ENCODE measurements at regions not wholly inside any gene's neighbourhood (a gene's known extent, or its start where the extent isn't known, plus 50 kb on each side); places are given as distances from the start of the nearest gene placed in this dataset.
"Not testable (repeated sequence)": the region's sequence is repeated elsewhere in the genome, so short reads cannot be mapped to it uniquely, and the experiment has no call there.

DNA sequence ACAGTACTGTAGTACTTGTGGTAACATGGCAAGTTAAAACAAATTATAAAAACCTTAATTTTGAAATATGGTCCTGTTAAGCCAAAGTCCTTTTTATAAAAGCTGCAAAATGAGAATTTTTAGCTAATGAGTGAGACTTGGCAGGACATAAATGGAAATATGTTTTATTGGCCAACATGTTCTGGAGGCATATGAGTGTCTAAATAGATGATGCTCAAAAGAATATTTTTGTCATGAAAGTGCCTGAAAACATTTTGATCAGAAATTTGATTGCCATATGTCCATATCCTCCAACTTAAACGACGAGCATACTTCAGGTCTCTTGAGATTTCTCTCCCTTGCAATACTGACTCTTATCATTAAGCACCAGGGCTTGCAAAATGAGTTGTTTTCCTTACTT is 972.6 kb downstream of the TMTC2 start:
- DNase-seq: no peak

DNA sequence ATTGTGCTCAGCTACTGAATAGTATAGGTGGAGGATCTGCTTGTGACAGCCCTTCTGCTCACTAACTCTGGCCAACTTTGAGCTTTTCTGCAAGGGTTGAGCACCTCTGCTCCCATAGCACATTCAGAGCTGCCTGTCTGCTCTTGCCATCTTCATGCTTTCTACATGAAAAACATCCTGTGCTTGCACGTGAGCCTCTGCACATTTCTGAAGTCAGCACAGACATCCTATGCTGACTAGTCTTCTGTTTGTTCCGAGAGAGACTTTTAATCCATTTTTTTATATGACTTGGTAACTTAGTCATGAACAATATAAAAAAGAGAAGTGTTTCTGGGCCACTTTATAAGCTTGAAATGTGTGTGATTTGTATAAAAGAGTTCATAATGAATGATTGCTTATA is 969.3 kb downstream of the TMTC2 start:
- no peak for DNase-seq

DNA sequence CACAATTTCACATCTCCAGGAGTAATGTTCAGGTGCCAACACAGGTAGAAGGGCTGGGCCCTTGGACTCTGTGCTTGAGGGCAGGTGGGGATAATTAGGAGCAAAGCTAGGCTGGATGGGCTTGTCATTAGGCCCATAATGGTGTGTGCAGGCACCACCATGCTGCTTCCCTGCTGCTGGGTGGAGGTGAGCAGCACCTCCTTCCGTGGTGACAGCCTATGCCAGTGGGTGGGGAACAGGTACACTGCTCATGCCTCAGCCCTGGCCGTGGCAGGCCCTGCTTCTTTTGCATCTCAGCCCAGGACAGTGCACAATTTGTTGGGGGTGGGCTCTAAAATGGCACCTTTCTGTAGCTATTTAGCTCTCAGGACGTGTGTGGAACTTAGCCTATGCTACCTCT is 955.5 kb downstream of the TMTC2 start:
- DNase-seq: no peak

DNA sequence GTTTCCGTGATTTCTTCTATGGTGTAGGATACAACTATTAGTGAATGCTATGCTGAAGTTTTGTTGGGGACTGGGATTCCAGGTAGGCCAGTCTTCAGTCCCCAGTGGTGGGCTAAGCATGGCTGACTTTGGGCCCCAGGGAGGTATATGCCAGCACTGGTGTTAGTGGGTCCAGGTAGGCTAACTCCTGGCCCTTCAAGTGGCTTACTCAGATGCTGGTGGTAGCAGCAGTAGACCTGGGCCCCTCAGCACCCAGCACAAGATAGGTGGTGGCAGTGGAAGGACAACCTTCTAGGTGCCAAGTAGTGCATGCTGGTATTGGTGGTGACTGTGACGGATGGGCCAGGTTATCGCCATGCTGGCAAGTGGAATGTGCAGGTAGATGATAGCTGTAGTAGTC is 955.1 kb downstream of the TMTC2 start:
- no peak for DNase-seq

DNA sequence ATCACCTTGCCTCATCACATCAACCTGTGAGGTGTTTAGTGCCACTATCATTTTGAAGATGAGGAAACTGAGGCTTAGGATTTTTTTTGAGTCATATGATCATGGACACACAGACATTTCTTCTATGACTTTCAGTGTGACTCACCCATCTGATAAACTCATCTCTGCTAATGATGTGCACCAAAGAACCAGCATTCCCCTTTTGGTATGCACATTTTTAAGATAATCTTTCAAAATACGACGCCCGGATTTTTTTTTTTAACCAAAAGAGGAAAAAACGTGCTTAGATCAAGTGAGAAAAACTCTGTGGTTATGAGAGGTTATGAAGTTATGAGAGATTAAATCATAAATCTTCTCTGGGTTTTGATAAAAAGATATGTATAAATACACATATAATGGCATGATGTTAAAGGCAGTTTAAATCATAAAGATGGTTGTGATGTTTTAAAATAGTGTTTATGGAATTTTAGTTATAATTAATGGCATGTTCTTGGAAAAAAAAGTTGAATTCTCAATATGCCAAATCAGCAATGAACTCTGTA is 948.1 kb downstream of the TMTC2 start:
- DNase-seq: no peak

DNA sequence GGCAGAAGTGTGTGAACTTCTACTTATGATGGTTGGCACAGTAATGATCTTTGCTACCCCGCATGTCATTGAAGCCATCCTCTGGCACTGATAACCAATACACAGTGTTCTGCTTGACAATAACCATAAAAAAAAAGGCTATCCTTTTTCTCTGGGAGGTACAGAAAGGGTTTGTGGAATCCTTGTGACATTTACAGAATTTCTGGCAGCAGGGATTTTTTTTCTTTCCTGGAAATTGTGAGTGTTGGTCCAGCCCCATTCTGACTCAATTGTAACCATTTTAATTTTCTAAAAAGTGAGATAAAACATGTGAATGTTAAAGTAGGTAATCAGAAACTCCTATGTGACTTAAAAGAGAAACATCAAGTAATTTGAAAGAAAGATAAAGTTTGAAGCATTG is 943.8 kb downstream of the TMTC2 start:
- no peak for DNase-seq

DNA sequence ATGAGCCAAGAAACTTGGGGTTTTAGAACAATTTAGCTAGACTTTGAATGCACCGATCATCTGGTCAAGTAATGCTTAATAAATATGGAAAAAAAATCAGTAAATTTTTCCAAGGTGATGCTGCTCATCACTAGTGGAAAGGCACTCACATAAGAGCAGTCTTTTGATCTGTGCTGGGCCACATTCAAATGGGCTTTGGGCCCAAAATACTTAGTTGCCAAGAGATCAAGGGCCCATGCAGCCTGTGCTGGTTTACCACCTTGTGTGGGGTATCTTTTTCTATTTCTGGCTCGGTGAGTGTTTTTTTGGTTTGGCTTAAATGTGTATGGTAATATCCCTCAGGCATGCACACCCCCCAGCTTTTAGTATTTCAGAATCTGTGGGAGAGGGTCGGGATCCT is 943.2 kb downstream of the TMTC2 start:
- no peak for DNase-seq

DNA sequence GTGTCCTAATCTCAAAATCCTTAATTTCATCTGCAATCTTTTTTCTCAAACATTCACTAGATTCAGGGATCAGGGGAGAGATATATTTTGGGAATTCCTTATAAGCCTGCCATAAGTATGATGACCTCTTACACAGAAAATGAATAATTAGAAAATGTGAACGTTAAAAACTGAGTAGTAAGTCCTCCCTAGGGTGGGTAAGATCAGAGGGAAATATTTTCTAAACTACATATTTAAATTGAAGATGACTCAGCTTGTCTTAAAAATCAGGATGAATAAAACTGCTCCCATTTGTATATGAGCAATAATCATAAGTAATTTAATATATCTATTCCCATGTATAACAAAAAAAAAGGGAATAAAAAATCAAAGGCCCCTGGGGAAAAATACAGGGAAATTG is 935.5 kb downstream of the TMTC2 start:
- DNase-seq: no peak

DNA sequence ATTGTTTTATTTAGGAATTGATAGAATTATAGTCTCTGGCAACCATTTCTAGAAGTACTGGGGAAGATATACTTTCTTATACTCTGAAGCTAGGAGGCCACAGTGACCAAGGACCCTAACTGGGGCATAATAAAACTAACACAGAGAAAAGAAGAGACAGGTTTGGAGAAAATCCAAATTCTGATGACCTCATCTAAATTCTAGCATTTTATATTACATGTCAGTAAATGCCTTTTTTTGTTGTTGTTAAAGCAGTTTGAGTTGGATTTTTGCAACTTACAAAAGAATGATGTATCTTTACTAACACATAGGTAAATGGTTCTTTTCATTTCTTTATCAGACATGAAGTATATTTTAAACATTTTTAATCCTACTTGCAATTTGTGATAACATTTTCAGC is 933.3 kb downstream of the TMTC2 start:
- no peak for DNase-seq

DNA sequence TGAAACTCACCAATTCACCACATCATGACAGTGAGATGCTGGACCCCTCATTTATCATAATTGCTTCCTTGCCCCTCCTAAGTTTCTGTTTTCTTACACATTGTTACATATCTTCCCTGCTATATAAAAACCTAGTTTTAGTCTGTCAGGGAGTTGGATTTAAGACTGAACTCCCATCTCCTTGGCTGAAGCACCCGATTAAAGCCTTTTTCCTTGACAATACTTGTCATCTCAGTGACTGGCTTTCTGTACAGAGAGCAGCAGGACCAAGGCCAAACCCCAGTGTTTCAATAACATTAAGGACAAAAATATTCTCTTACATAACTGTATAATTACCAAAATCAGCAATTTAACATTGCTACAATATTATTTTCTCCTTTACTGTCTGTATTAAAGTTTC is 928.4 kb downstream of the TMTC2 start:
- DNase-seq: no peak

DNA sequence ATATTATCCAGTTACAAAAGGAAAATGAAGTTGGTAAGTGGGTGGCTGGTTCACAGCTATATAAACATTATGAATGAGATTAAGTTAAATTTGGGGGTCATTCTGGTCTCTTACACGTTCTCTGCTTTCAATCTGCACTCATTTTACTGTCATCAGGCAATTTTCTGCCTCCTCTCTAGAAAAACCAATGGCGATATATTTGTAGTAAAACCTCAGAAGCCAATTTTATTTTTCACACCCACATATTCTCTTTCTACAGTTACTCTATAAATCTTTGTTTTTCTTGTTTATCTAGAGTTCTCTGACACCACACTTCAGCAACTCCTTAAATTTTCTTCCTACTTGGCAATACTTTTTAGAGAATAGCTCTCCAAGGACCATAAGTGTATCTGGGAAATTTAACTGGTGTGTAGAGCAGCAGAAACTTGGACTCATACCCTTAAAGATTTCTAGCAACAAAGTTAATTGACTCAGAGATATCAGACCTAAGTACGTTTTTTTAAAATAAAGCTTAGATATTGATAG is 926.9 kb downstream of the TMTC2 start:
- DNase-seq: no peak

DNA sequence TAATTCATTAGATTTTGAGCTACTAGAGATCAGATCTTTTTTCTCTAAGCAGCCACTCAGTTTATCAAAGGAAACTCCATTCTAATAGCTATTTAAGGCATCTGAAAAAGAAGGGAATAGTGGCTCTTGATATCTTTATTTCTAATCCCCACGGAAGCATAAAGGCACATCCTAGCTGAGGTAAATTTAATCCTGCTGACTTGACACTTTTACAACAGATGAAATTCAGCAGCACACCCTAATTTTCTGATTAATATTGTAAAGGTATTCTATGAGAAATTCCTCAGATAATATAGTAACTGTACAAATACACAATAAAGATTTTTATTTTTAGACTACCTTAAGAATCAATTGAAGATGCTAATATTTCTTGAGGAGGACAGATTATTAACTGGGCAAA is 916.4 kb downstream of the TMTC2 start:
- no peak for DNase-seq

DNA sequence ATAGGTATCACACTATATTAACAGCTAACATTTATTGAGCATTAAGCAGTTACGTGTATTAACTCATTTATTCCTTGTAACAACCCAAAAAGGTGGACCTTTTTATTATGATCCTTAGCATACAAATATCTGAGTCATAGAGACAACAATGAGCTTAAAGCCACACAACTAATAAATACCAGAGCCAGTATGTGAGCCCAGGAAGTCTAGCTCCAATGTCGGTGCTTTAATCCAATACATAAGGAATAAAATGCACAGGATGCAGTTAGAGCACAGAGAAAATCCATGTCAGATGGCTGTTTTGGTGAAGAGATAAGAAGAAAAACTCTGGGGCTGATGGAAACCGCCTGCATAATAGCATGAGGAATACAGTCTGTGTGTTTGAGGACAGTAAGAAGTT is 888.6 kb downstream of the TMTC2 start:
- no peak for DNase-seq

DNA sequence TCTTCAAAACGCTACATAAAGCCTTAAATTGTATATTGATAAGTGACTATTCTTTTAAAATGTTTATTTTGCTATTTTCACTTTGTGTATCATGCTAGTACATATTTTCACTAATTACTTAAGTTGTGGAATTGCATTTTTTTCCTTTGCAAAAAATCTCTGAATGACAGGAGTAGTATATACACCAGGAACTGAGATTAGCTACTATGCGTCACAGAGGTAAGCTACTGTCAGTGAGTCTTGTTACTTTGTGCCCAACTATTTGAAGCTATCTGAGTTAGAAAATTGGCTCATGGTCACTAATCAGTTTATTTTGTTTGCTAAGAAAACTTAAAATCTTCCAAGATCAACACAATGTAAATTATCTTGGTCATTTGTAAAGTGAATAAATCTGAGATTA is 887.4 kb downstream of the TMTC2 start:
- no peak for DNase-seq

DNA sequence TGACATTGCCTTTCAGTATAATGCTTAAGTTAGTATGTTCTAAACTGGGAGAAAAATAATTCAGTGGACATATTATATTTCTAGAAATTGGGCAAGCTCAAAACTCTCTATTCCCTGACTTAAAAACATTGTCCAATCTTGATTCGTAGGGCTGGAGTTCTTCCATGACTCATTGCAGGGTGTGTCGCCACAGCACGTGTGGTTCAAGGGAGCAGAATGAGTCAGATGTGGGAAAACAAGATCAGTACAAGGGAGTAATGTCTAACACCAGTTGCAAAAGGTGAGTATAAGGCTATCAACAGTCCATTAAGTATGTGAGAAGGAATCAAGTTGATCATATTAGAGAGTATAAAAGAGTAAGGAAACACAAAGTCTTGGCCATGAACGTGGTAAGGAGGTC is 887.0 kb downstream of the TMTC2 start:
- DNase-seq: no peak

DNA sequence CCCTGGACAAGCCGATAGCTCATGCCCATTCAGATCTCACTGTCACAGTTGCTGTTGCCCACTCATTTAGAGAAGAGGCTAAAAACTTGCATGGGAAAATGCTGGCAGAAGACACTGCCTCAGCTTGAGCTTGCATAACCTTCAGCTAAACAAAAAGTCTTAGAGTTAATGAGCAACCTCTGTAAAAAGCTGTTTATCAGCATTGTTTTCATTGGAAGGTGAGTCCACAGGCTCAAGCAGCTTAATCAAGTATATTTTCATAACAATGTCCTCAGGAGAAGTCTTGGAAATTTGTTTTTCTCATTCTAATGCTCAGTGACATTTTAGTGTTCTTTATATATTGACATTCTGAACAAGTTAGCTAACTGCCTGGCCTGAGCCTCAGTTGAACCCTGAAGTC is 872.9 kb downstream of the TMTC2 start:
- DNase-seq: no peak

DNA sequence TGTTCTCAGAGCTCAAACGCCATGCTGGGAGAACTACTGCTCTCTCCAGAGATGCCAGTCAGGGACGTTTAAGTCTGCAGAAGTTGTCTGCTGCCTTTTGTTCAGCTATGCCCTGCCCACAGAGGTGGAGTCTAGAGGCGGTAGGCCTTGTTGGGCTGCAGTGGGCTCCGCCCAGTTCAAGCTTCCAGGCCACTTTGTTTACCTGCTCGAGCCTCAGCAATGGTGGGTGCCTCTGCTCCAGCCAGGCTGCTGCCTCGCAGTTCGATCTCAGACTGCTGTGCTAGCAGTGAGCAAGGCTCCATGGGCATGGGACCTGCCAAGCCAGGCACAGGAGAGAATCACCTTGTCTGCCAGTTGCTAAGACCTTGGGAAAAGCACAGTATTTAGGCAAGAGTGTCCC is 869.3 kb downstream of the TMTC2 start:
- DNase-seq: not testable (repeated sequence)

DNA sequence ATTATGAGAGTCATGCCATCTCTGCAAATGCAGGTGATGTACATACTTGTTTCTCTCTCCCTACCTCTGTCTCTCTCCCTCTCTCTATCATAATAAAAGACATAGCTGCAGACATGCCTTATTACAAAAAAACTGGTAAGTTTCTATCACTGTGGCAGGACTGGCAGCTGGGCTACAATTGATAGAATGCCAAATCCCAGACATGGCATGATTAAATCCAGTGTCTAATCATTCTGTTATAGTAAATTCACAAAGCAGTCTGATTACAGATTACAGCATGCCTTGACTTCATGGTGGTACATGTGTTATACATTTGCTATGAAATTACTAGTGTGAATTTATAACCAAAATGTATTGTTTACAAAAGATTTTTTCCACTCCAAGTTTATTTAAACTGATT is 854.7 kb downstream of the TMTC2 start:
- no peak for DNase-seq

DNA sequence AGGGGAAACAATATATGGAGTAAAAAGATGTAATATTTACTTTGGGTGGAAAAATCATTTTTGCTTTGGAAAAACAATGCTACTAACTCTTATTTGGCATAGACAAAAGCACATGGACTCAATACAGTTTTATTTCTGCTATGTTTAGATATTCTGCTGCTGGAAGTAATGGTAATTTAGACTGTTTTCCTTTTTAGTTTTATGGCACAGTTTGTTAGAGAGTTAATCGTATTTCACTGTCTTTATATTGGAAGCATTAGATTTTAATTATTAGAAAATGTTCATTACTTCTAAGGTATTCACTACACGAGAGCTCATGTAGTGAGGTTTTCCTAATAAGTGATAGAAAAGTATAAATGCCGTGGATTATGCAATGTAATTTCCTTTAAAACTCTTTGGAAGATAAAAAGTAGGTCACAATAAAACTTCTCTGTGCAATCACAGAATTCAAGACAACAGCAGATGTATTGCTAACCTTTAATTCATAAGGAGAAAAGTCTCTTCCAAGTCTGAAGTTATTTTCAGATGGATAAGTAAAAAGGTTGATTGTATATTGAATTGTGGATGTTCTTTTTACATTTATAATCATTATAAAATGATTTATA is 851.8 kb downstream of the TMTC2 start:
- DNase-seq: no peak

DNA sequence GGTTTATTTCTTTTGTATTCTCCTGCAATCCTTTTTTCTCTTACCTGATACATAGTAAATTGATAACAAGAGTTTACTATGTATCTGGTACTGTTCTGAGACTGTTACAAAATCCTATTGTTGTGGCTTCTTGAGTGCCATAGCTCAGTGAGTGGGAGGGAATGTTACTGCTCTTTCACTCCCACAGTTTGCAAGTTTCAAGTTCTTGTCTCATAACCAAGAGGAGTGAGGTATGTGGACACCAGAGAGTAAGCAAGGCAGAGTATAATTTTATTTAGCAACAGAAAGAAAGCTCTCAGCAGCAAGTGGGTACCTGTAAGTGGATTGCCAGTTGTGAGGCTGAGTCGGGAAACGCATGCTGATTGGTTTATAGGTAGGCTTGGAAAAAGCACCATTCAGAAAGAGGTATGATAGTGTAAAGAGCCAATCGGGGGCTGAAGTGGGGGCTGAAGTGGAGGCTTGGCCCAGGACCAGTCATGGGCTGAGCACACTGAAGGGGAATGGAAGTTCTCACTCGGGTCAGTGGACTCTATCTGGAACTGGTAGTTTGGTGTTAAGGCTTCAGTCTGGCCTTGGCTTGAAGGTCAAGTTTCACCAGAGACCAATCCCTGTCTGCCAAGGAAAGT is 850.8 kb downstream of the TMTC2 start:
- no peak for DNase-seq

DNA sequence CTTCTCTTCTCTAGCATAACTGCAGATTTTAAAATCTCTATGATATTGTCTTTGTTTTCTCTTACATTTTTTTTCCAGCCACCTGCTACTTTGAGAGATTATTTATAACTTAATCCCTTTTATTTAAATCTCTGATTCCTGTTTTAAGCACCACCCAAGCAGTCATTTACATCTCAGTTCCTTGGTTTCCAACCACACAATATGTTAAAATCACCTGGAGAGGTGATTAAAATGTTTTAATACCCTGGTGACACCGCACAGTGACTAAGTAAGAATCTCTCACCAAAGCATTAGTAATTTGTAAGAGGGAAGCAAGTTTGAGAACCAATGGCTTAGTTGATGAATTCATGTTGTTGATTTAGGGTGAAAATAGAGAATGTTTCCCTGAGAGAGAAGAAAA is 849.8 kb downstream of the TMTC2 start:
- DNase-seq: no peak

DNA sequence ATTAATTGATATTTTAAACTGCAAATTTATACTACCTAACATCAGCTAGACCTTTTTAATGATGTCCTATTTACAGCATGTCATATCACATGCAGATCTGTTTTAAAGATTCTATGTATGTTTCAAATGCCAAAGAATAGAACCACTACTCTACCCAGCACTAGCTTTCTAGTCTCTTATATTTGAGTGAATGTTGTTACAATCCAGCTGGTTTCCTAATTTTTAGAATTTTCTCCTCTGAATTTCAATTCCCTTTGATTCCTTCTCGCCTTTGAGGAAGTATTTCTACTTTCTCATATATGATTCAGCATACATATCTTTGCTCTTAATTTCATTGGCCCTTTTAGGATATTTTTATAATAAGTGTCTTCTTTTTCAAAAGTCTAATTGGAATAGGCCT is 841.9 kb downstream of the TMTC2 start:
- DNase-seq: no peak

DNA sequence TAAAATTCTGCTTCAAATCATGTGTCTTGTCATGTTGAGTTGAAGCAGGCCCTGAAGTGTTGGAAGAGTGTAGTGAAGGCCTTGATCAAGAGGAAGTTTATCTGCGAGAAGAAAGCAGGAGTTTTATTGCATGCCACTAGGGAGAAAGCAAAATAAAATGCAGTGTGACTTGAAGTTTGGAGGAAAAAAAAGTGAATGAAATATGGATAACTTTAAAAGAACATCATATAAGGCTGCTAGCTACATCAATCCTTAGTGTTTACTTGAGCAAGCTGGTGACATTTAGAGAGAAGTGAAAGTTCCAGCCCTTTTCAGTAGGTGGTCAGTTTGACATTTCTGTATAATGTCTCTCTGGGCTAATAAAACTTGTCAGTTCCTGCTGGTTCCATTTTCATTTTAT is 841.1 kb downstream of the TMTC2 start:
- no peak for DNase-seq

DNA sequence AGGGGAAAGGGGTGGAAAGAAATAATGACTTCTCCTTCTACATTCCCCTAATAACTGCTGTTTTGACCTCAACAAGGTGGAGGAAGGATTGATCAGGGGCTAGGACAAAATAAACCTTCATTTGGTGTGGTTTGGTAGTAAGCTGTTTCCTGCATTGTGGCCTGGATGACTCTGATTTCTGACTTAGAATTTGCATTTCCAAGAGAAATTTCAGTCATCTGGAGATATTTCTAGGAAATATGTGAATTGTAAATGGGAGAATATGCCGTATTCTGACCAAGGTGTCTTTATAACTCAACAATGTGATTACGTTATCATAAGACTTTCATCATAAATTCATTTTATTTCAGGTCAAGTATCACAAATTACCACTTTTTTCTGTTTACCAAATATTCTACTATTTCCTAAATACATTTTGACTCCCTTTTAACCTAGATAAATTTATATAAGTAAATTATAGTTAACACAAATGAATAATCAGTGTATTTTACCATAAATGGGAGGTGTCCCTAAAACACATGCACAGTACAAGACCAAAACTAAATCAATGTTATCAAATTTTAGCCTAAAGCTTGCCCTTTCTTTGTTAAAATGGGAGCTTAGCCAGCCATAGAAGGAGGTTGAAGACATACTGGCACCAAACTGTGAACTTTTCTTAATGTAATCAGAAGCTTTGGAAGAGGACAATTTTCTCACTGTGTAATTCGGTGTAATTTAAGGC is 828.8 kb downstream of the TMTC2 start:
- DNase-seq: no peak
